KBM-7 (cell line): ENCODE measurements at regions not wholly inside any gene's neighbourhood (a gene's known extent, or its start where the extent isn't known, plus 50 kb on each side); places are given as distances from the start of the nearest gene placed in this dataset.

ENCODE experiments used
- DNase-seq: peaks from one replicate; pipeline ENCODE4 v3.0.0-alpha.2; 2015
- in situ Hi-C: fragments of 300-500 bp; cut with MboI; formaldehyde crosslinking; loops from 2 replicates; pipeline ENCODE4 v1.14.3; 2020; ENCODE audit warnings: low sequenced_read_pairs, low pct_unique_long_range_greater_than_20kb, mixed read lengths

- in situ Hi-C loops = no loop called here
- DNase-seq = no peak
Measured at GRCh38 chr5:6145616-6146237, 232.6 kb downstream of the MED10 start.

- no peak for DNase-seq
Measured at GRCh38 chr5:6143523-6143922, 234.8 kb downstream of the MED10 start.

GRCh38 chr5:6142353-6142752 lies 236.0 kb downstream of the MED10 start:
- in situ Hi-C loops = no loop called here
- no peak for DNase-seq

More at GRCh38 chr5:6143523-6143922, 234.8 kb downstream of the MED10 start:
- in situ Hi-C loops = no loop called here

- DNase-seq = no peak
- in situ Hi-C loops = no loop called here
Measured at GRCh38 chr5:6140219-6140618, 238.1 kb downstream of the MED10 start.

- DNase-seq = no peak
- in situ Hi-C loops = no loop called here
Measured at GRCh38 chr5:6135977-6136376, 242.4 kb downstream of the MED10 start.

- in situ Hi-C loops = no loop called here
Measured at GRCh38 chr5:6134281-6134680, 244.1 kb downstream of the MED10 start.

GRCh38 chr5:6125781-6126180 lies 252.6 kb downstream of the MED10 start:
- DNase-seq = no peak
- in situ Hi-C loops = no loop called here

More at GRCh38 chr5:6134281-6134680, 244.1 kb downstream of the MED10 start:
- no peak for DNase-seq

GRCh38 chr5:6118691-6119090 lies 259.7 kb downstream of the MED10 start:
- in situ Hi-C loops = no loop called here
- no peak for DNase-seq

- DNase-seq = no peak
- in situ Hi-C loops = no loop called here
Measured at GRCh38 chr5:6117212-6117611, 261.1 kb downstream of the MED10 start.

GRCh38 chr5:6115852-6116251 lies 262.5 kb downstream of the MED10 start:
- in situ Hi-C loops = no loop called here
- no peak for DNase-seq

GRCh38 chr5:6112538-6112937 lies 265.8 kb downstream of the MED10 start:
- in situ Hi-C loops = no loop called here
- no peak for DNase-seq

GRCh38 chr5:6112125-6112524 lies 266.2 kb downstream of the MED10 start:
- in situ Hi-C loops = no loop called here

GRCh38 chr5:6111131-6111530 lies 267.2 kb downstream of the MED10 start:
- no peak for DNase-seq
- in situ Hi-C loops = no loop called here

More at GRCh38 chr5:6112125-6112524, 266.2 kb downstream of the MED10 start:
- DNase-seq = no peak

- DNase-seq = no peak
- in situ Hi-C loops = no loop called here
Measured at GRCh38 chr5:6110441-6111005, 267.8 kb downstream of the MED10 start.

GRCh38 chr5:6108981-6109825 lies 269.1 kb downstream of the MED10 start:
- no peak for DNase-seq
- in situ Hi-C loops = no loop called here

- in situ Hi-C loops = no loop called here
- no peak for DNase-seq
Measured at GRCh38 chr5:6108540-6108848, 269.9 kb downstream of the MED10 start.

GRCh38 chr5:6107675-6108539 lies 270.4 kb downstream of the MED10 start:
- in situ Hi-C loops = no loop called here
- DNase-seq = no peak

GRCh38 chr5:6106756-6107155 lies 271.6 kb downstream of the MED10 start:
- in situ Hi-C loops = no loop called here
- DNase-seq = no peak

GRCh38 chr5:6105320-6105719 lies 273.0 kb downstream of the MED10 start:
- in situ Hi-C loops = no loop called here
- no peak for DNase-seq

GRCh38 chr5:6096101-6096500 lies 282.2 kb downstream of the MED10 start:
- in situ Hi-C loops = no loop called here
- DNase-seq = no peak
